B cell (primary cell): ENCODE measurements at regions not wholly inside any gene's neighbourhood (a gene's known extent, or its start where the extent isn't known, plus 50 kb on each side); places are given as distances from the start of the nearest gene placed in this dataset.

Experiments used
- ATAC-seq: fragments of 200-7000 bp; cut with Tn5 transposase; one replicate; pipeline ENCODE4 v1.10.0; 2021; ENCODE audit warnings: low read depth, mild to moderate bottlenecking, moderate number of reproducible peaks, moderate library complexity
- CTCF ChIA-PET: fragments of 350-600 bp; sonication (Branson Sonifier 250); formaldehyde crosslinking; loops from one replicate; lab custom pipeline; 2021; ENCODE audit warnings: antibody characterized with exemption, inconsistent platforms; lab: Charles Lee
- POLR2A ChIA-PET: fragments of 350-600 bp; sonication (Branson Sonifier 250); formaldehyde crosslinking; loops from one replicate; lab custom pipeline; 2021; ENCODE audit warnings: antibody characterized with exemption; lab: Charles Lee
- DNase-seq: peaks from one replicate; pipeline ENCODE4 v3.0.0; 2013
- H2AFZ ChIP-seq: 2 replicates; pipeline ENCODE4 v1.6.1; 2012; ENCODE audit warnings: mild to moderate bottlenecking, low read depth, low read length; ENCODE audit not compliant: insufficient read depth, poor library complexity, severe bottlenecking
- H3K27ac ChIP-seq, 2 donors: 1 replicate in 1 of 2; 2 replicates in 1 of 2; pipeline ENCODE4 v1.5.1; 2012 to 2013; ENCODE audit warnings: low read length in 2 of 2, mild to moderate bottlenecking in 2 of 2, moderate library complexity in 1 of 2
- H3K27me3 ChIP-seq, 4 experiments: fragments of 200-600 bp in 1 of 4; sonication (generic) in 1 of 4; replicated peaks in 1 of 4; 1 replicate in 2 of 4; 2 replicates in 2 of 4; pipeline versions ENCODE4 v1.6.1 to v1.7.0; 2013 to 2016; ENCODE audit warnings: low read length in 3 of 4, mild to moderate bottlenecking in 2 of 4, mixed read lengths in 1 of 4, moderate library complexity in 1 of 4; ENCODE audit not compliant: insufficient read depth in 4 of 4, control insufficient read depth in 3 of 4; ENCODE audit errors: control extremely low read depth in 1 of 4
- H3K36me3 ChIP-seq, 2 experiments: replicated peaks in 1 of 2; 1 replicate in 1 of 2; 2 replicates in 1 of 2; pipeline versions ENCODE4 v1.6.1 to v1.7.1; 2013; ENCODE audit warnings: low read length in 1 of 2; ENCODE audit not compliant: insufficient read depth in 2 of 2, control insufficient read depth in 1 of 2; ENCODE audit errors: control extremely low read depth in 1 of 2, extremely low read depth in 1 of 2
- H3K4me1 ChIP-seq, 2 donors: fragments of 200-600 bp in 1 of 2; sonication (generic) in 1 of 2; 1 replicate in 1 of 2; 2 replicates in 1 of 2; pipeline versions ENCODE4 v1.5.1 to v1.6.1; 2013 to 2017; ENCODE audit warnings: low read length in 2 of 2; ENCODE audit not compliant: control insufficient read depth in 2 of 2, insufficient read depth in 2 of 2
- H3K4me2 ChIP-seq: replicated peaks from 2 replicates; pipeline ENCODE3; 2012; ENCODE audit warnings: mild to moderate bottlenecking, low read depth, low read length; ENCODE audit not compliant: poor library complexity, severe bottlenecking
- H3K4me3 ChIP-seq, 5 experiments: fragments of 200-600 bp in 1 of 5; sonication (generic) in 1 of 5; 1 replicate in 3 of 5; 2 replicates in 2 of 5; pipeline versions ENCODE4 v1.5.1 to v1.7.0; 2011 to 2016; ENCODE audit warnings: low read length in 4 of 5, mild to moderate bottlenecking in 4 of 5, low read depth in 2 of 5, control low read depth in 1 of 5, moderate library complexity in 1 of 5; ENCODE audit not compliant: insufficient read depth in 1 of 5; ENCODE audit errors: control extremely low read depth in 1 of 5, extremely low read depth in 1 of 5
- H3K79me2 ChIP-seq: fragments of 200-600 bp; sonication (generic); one replicate; pipeline ENCODE4 v1.6.0; 2016; ENCODE audit warnings: low read length; ENCODE audit not compliant: control insufficient read depth, insufficient read depth
- H3K9ac ChIP-seq: fragments of 200-600 bp; sonication (generic); 2 replicates; pipeline ENCODE4 v1.6.1; 2017; ENCODE audit warnings: mild to moderate bottlenecking, low read length, moderate library complexity
- H3K9me3 ChIP-seq, 3 donors: one replicate each; pipeline versions ENCODE4 v1.6.1 to v1.7.1; 2013; ENCODE audit warnings: low read length in 2 of 3; ENCODE audit not compliant: control insufficient read depth in 2 of 3, insufficient read depth in 1 of 3; ENCODE audit errors: control extremely low read depth in 1 of 3
- H4K20me1 ChIP-seq: 2 replicates; pipeline ENCODE4 v1.6.0; 2012; ENCODE audit warnings: mild to moderate bottlenecking, low read length; ENCODE audit not compliant: insufficient read depth, control insufficient read depth, poor library complexity, severe bottlenecking
- H3K27ac Mint-ChIP-seq: one replicate; pipeline ENCODE4 v1.8.0; 2021; ENCODE audit warnings: mixed read lengths
- H3K27me3 Mint-ChIP-seq: one replicate; pipeline ENCODE4 v1.8.0; 2021; ENCODE audit warnings: mixed read lengths
- H3K4me1 Mint-ChIP-seq: one replicate; pipeline ENCODE4 v1.8.0; 2021; ENCODE audit warnings: mixed read lengths
- H3K4me3 Mint-ChIP-seq: one replicate; pipeline ENCODE4 v1.8.0; 2021; ENCODE audit warnings: mixed read lengths
- H3K9me3 Mint-ChIP-seq: one replicate; pipeline ENCODE4 v1.8.0; 2022; ENCODE audit warnings: mixed read lengths; ENCODE audit not compliant: insufficient read depth
- CTCF ChIP-seq: fragments of 200-600 bp; IDR thresholded peaks from one replicate; pipeline ENCODE4 v1.8.0; 2022; ENCODE audit warnings: antibody characterized with exemption, mild to moderate bottlenecking
- EZH2 ChIP-seq: IDR thresholded peaks from 2 replicates; pipeline ENCODE4 v1.6.1; 2012; ENCODE audit warnings: borderline replicate concordance, low read depth, mild to moderate bottlenecking, moderate library complexity, low read length; ENCODE audit not compliant: insufficient read depth, poor library complexity, severe bottlenecking
- WGBS: methylation state at CpG from one replicate; pipeline ENCODE4 v1.1.5; 2013; ENCODE audit warnings: missing lambda C conversion rate; ENCODE audit not compliant: insufficient coverage; 5-methylcytosine and 5-hydroxymethylcytosine counted together
- intact Hi-C: fragments of 100-400 bp; cut with micrococcal nuclease; formaldehyde crosslinking; loops from one replicate; pipeline ENCODE4 v1.10.0; 2022

GRCh38 chr17:27396045-27396444 is 60.2 kb upstream of the KSR1 start:
- no peak overlapping the region for H3K27ac Mint-ChIP-seq
- H3K4me2 ChIP-seq = no peak overlapping the region
- H3K4me3 Mint-ChIP-seq = no peak overlapping the region
- peaks cover 26% of the 10 kb centered on the region for H3K27me3 Mint-ChIP-seq
- no peaks in the 10 kb centered on the region for H3K79me2 ChIP-seq
- ATAC-seq (no peak), DNase-seq (no peak)
- H3K27me3 ChIP-seq = peaks cover 0 to 5% (median 0%) of the 10 kb centered on the region in 4 experiments
- ChIA-PET POLR2A (no interaction called here), CTCF (no interaction called here)
- TF ChIP-seq EZH2 = no peak
- no peak for TF ChIP-seq CTCF
- H4K20me1 ChIP-seq = no peaks in the 10 kb centered on the region
- H3K4me3 ChIP-seq = no peak overlapping the region
- WGBS = 88% methylated on average over 1 of the region's 1 CpG
- H3K9ac ChIP-seq = no peak overlapping the region
- no peaks in the 10 kb centered on the region for H3K9me3 Mint-ChIP-seq
- H2AFZ ChIP-seq = no peak overlapping the region
- H3K36me3 ChIP-seq = no peaks in the 10 kb centered on the region
- no peaks in the 10 kb centered on the region for H3K4me1 Mint-ChIP-seq
- intact Hi-C loops = no loop called here
- no peaks in the 10 kb centered on the region for H3K4me1 ChIP-seq
- no peaks in the 10 kb centered on the region for H3K9me3 ChIP-seq
- H3K27ac ChIP-seq = no peak overlapping the region

- DNase-seq (no peak), ATAC-seq (no peak)
- no peak overlapping the region for H3K4me3 ChIP-seq
- ChIA-PET CTCF (no interaction called here), POLR2A (no interaction called here)
- no peaks in the 10 kb centered on the region for H3K4me1 Mint-ChIP-seq
- WGBS = 10% methylated on average over 1 of the region's 1 CpG
- peaks cover 0 to 5% (median 0%) of the 10 kb centered on the region in 4 experiments for H3K27me3 ChIP-seq
- no peaks in the 10 kb centered on the region for H3K9me3 ChIP-seq
- no peak overlapping the region for H3K4me3 Mint-ChIP-seq
- no peaks in the 10 kb centered on the region for H3K4me1 ChIP-seq
- H3K36me3 ChIP-seq = no peaks in the 10 kb centered on the region
- H3K9me3 Mint-ChIP-seq = no peaks in the 10 kb centered on the region
- no peak overlapping the region for H3K9ac ChIP-seq
- H3K27me3 Mint-ChIP-seq = peaks cover 26% of the 10 kb centered on the region
- H3K27ac ChIP-seq = no peak overlapping the region
- TF ChIP-seq CTCF = no peak
- no peak for TF ChIP-seq EZH2
- H4K20me1 ChIP-seq = no peaks in the 10 kb centered on the region
- intact Hi-C loops = no loop called here
- no peak overlapping the region for H3K4me2 ChIP-seq
- no peak overlapping the region for H3K27ac Mint-ChIP-seq
- H2AFZ ChIP-seq = no peak overlapping the region
- H3K79me2 ChIP-seq = no peaks in the 10 kb centered on the region
Measured at GRCh38 chr17:27396941-27397340, 59.3 kb upstream of the KSR1 start.
